ENCODE measurements at regions not wholly inside any gene's neighbourhood (a gene's known extent, or its start where the extent isn't known, plus 50 kb on each side); places are given as distances from the start of the nearest gene placed in this dataset.

- Histone ChIP-seq H3K4me3 (no peak overlapping the region), H3K9me3 (no peaks in the 10 kb centered on the region), H3K4me1 (peaks cover 5% of the 10 kb centered on the region), H3K27ac (no peak overlapping the region), H3K36me3 (no peaks in the 10 kb centered on the region), H3K27me3 (ENCODE audit: low read depth) (no peaks in the 10 kb centered on the region)
- intact Hi-C loops (cut with DNase I) = no loop called here
- DNase-seq (no peak), ATAC-seq (no peak)
- TF ChIP-seq CTCF (IDR thresholded peaks at IDR 0.05) = no peak
Observed at GRCh38 chr6:113495521-113495920, 361.6 kb upstream of the MARCKS start.

GRCh38 chr6:113496166-113496565, 361.0 kb upstream of the MARCKS start:
- intact Hi-C loops (cut with DNase I) = no loop called here
- TF ChIP-seq CTCF (IDR thresholded peaks at IDR 0.05) = no peak
- Histone ChIP-seq H3K27ac (no peak overlapping the region), H3K27me3 (ENCODE audit: low read depth) (no peaks in the 10 kb centered on the region), H3K4me1 (peaks cover 5% of the 10 kb centered on the region), H3K4me3 (no peak overlapping the region), H3K36me3 (no peaks in the 10 kb centered on the region), H3K9me3 (no peaks in the 10 kb centered on the region)
- ATAC-seq = no peak
- no peak for DNase-seq

- H3K27me3 ChIP-seq (ENCODE audit: low read depth) = no peaks in the 10 kb centered on the region
- ATAC-seq (no peak), DNase-seq (no peak)
- no peaks in the 10 kb centered on the region for H3K9me3 ChIP-seq
- no peak overlapping the region for H3K27ac ChIP-seq
- intact Hi-C loops (cut with DNase I) = no loop called here
- peaks cover 5% of the 10 kb centered on the region for H3K4me1 ChIP-seq
- H3K36me3 ChIP-seq = no peaks in the 10 kb centered on the region
- H3K4me3 ChIP-seq = no peak overlapping the region
- TF ChIP-seq CTCF (IDR thresholded peaks at IDR 0.05) = no peak
Observed at GRCh38 chr6:113500221-113500620, 356.9 kb upstream of the MARCKS start.

GRCh38 chr6:113505084-113505699, 352.0 kb upstream of the MARCKS start:
- Histone ChIP-seq H3K9me3 (no peaks in the 10 kb centered on the region), H3K4me1 (no peaks in the 10 kb centered on the region), H3K27ac (no peak overlapping the region), H3K27me3 (ENCODE audit: low read depth) (no peaks in the 10 kb centered on the region), H3K4me3 (no peak overlapping the region), H3K36me3 (no peaks in the 10 kb centered on the region)
- no peak for ATAC-seq
- TF ChIP-seq CTCF (IDR thresholded peaks at IDR 0.05) = no peak
- no peak for DNase-seq
- intact Hi-C loops (cut with DNase I) = no loop called here

- no peak for TF ChIP-seq CTCF (IDR thresholded peaks at IDR 0.05)
- no peaks in the 10 kb centered on the region for H3K27me3 ChIP-seq (ENCODE audit: low read depth)
- DNase-seq (no peak), ATAC-seq (no peak)
- H3K36me3 ChIP-seq = no peaks in the 10 kb centered on the region
- no peak overlapping the region for H3K27ac ChIP-seq
- intact Hi-C loops (cut with DNase I) = no loop called here
- H3K4me3 ChIP-seq = no peak overlapping the region
- no peaks in the 10 kb centered on the region for H3K4me1 ChIP-seq
- no peaks in the 10 kb centered on the region for H3K9me3 ChIP-seq
Observed at GRCh38 chr6:113508249-113508648, 348.9 kb upstream of the MARCKS start.

GRCh38 chr6:113511100-113511499, 346.0 kb upstream of the MARCKS start:
- Histone ChIP-seq H3K4me3 (no peak overlapping the region), H3K9me3 (no peaks in the 10 kb centered on the region), H3K36me3 (no peaks in the 10 kb centered on the region), H3K27me3 (ENCODE audit: low read depth) (no peaks in the 10 kb centered on the region), H3K27ac (no peak overlapping the region), H3K4me1 (no peaks in the 10 kb centered on the region)
- no peak for TF ChIP-seq CTCF (IDR thresholded peaks at IDR 0.05)
- intact Hi-C loops (cut with DNase I) = no loop called here
- ATAC-seq = no peak
- no peak for DNase-seq
